ENCODE measurements at regions not wholly inside any gene's neighbourhood (a gene's known extent, or its start where the extent isn't known, plus 50 kb on each side); places are given as distances from the start of the nearest gene placed in this dataset.

DNA sequence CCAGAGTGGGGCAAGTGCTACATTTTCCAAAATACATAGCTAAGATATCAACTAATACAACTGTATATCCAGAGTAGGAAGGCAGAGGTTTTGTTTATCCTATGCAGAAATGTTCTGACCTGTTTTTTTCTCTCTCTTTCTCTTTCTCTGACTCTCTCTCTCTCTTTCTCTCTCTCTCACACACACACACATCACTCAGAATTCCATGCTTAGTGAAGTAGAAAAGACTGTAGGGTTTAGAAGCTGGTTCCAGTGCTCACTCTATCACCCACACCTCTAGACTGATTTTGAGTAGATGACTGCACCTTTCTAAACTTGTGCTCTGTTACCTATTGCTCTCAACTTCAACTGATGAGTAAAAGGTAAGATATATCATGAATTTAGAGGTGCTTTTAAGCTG is 356.7 kb downstream of the LRIG3 start:
- TF ChIP-seq, protein P1, sequence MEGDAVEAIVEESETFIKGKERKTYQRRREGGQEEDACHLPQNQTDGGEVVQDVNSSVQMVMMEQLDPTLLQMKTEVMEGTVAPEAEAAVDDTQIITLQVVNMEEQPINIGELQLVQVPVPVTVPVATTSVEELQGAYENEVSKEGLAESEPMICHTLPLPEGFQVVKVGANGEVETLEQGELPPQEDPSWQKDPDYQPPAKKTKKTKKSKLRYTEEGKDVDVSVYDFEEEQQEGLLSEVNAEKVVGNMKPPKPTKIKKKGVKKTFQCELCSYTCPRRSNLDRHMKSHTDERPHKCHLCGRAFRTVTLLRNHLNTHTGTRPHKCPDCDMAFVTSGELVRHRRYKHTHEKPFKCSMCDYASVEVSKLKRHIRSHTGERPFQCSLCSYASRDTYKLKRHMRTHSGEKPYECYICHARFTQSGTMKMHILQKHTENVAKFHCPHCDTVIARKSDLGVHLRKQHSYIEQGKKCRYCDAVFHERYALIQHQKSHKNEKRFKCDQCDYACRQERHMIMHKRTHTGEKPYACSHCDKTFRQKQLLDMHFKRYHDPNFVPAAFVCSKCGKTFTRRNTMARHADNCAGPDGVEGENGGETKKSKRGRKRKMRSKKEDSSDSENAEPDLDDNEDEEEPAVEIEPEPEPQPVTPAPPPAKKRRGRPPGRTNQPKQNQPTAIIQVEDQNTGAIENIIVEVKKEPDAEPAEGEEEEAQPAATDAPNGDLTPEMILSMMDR (IDR thresholded peaks at IDR 0.05; ENCODE audit: low read depth, low read length, poor library complexity, severe bottlenecking) = no peak
- TF ChIP-seq EZH2phosphoT487 (IDR thresholded peaks at IDR 0.05; ENCODE audit: borderline replicate concordance, low read length) = no peak

All from DOHH2 (cell line).